GM19372 (cell line): ENCODE measurements at regions not wholly inside any gene's neighbourhood (a gene's known extent, or its start where the extent isn't known, plus 50 kb on each side); places are given as distances from the start of the nearest gene placed in this dataset.

Source experiments
- ATAC-seq: cut with Tn5 transposase; IDR thresholded peaks from one replicate; pipeline ENCODE4 v1.9.1; 2021; ENCODE audit warnings: mild to moderate bottlenecking, low read depth, moderate library complexity; ENCODE audit not compliant: unreplicated experiment

DNA sequence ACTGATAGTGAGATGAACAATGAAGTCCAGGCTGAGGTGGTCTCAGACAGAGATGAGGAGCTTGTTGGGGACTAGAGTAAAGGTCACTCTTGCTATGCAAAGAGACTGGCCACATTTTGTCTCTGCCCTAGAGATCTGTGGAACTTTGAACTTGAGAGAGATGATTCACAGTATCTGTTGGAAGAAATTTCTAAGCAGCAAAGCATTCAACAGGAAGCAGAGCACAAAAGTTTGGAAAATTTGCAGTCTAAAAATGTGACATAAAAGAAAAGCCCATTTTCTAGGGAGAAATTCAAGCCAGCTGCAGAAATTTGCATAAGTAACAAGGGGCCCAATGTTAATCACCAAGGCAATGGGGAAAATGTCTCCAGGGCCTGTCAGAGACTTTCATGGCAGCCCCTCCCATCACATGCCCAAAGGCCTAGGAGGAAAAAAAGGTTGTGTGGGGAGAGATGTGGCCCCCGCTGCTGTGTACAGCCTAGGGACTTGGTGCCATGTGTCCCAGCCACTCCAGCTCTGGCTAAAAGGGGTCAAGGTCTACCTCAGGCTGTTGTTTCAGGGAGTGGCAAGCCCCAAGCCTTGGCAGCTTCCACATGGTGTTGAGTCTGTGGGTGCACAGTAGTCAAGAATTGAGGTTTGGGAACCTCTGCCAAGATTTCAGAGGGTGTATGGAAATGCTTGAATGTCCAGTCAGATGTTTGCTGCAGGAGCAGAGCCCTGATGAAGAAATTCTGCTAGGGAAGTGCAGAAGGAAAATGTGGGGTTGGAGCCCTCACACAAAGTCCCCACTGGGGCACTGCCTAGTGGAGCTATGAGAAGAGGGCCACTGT is 262.8 kb downstream of the DKK2 start:
- no peak for ATAC-seq

DNA sequence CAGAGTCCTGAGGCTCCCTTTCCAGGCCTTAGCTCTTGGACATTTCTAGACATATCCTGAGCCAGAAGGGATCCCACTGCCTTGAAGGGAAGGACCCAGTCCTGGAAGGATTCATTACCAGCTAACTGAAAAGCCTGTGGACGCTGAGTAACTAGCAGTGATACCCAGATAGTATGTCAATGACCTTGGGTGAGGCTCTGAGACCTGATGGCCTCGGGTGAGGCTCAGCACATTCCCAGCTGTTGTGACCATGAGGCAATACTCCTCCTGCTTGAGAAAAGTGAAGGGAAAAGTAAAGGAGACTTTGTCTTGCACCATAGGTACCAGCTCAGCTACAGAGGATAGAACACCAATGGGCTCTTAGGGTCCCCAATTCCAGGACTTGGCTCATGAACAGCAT is 268.1 kb downstream of the DKK2 start:
- ATAC-seq: no peak

DNA sequence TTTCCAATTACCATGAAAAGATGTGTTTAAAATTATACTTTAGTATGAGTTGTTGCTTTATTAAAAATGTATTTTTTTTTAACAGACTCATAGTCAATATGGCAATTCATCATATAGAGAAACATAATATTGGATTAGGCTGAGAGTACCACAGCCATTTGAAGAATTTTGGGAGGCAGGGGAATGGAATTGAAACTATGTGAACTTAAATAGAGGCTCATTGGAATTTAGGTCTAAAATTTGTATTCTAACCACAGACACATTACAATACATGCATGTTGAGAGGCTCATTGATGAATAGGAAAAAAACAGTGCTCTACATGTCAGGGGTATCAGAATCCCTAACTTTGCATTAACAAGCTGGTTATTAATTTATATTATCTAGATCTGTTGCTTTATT is 269.6 kb downstream of the DKK2 start:
- ATAC-seq: no peak

DNA sequence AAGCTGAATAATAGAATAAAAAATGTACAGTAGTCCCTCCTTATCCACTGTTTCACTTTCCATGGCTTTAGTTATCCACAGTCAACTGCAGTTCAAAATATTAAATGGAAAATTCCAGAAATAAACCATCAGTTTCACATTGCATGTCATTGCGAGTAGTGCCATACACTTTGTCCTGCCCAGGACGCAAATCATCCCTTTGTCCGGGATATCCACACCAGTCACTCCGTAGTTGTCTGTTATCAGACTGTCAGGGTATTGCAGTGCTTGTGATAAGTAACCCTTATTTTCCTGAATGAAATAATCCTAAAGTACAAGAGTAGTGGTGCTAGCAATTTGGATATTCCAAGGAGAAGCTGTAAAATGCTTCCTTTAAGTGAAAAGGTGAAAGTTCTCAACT is 271.3 kb downstream of the DKK2 start:
- ATAC-seq: no peak

DNA sequence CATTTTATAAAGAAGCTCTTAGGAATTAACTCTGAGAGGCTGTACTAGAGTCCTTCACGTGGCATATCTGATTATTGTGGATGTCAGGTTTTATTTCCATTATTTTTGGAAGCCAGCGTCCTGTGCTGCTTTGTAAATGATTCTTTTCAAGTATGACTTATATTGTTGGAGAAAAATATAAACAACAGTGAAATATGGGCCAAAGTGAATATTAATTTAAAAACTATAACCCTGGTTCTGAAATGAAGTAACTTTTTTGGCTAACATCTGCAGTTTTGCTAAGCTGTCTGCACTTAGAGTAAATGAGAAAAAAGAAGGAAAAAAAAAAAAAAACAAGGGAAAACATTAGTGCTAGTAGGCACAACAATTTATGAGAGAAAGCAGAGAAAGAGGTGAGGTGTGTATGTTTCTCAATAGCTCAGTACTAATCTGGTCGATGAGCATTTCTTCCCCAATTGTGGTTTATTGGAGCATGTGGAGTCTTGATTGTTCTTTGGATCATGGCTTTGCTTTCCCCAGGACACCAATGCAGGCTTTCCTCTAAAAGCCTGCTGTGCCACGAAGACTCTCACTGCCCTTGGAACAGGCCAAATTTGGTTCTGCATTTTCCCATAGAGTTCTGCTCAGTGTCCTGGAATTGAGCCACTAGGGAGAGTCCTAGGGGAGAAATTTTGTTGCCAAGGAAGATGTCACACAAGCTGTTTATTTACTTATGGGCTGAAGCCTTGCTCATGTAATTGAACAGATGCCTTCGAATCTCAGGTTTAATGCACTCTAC is 273.3 kb downstream of the DKK2 start:
- ATAC-seq: no peak

DNA sequence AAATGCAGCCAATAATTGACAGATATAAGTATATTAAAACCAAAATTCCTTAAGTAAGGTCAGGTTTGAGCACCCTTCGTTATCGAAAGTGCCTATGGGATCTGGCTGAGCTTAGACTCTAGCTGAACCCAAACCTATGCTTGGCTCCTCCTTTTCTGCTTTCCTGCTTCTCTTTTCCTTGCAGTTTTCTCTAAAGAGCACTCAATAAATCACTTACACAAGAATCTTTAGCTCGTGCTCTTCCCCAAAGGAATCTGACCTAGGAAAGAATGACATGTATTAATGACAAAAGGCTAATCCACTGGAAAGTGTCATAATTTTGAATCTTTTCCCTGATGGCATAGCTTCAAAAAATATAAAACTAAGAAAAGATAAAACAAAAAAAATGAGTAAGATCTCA is 282.7 kb downstream of the DKK2 start:
- no peak for ATAC-seq

DNA sequence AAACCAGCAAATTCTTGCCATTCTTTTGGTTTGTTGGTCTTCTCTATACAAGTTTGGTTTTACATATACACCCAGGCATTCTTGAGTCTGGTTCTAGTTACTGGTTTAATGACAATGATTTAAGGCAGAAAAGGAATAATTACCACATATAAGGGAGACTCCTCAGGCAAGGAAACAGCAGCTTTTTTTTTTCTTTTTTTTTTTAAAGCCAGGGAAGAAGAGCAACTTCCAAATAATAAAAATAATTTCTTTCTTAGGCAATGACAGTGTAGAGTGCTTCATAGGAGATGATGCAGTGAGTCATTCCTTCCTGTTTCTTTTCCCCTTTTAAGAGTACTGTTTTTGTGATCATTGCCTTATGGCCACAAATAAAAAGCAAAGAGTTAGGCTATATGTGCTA is 289.7 kb downstream of the DKK2 start:
- no peak for ATAC-seq

DNA sequence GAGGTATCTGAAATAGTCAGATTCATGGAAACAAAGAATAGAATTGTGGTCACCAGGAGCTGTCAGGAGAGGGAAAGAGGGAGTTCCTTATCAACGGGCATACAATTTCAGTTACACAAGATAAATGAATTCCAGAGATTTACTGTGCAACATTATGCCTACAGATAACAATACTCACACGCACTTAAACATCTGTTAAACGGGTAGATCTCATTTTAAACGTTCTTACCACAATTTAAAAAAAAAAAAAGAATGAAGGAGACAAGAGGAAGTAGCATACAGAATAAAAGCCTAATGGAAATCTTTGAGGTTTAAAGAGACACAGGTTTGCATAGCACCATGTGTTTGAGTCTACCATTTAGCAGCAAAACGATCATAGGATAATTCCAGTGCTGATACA is 298.0 kb downstream of the DKK2 start:
- ATAC-seq: no peak

DNA sequence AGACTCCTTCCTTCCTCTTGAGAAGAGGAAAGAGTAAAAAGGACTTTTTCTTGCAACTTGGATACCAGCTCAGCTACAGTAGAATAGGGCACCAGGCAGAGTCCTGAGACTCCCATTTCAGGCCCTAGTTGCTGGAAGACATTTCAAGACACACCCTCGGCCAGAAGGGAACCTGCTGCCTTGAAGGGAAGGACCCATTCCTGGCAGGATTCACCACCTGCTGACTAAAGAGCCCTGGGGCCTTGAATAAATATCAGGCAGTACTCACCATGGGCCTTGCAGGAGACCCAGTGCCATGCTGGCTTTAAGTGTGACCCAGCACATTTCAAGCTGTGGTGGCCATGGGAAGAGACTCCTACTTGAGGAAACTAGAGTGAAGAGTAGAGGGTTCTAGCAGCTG is 317.6 kb downstream of the DKK2 start:
- ATAC-seq: no peak

DNA sequence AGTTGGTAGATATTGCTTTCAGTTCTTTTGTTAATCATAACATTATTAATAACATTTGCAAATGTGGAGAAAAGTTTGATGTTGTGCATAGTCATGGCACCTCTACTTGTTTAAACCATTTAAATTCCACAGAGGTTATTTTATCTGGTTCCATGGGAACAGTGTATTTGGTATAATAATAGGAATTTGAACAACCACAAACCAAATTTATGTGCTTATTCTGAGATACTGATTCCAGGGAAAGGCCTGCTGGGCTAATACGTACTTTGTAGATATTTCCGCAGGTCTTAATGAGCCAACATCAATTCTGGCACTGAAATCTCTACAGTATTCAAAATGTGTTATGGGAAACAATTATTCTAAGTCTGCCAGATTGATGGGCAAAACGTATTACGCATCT is 319.0 kb downstream of the DKK2 start:
- no peak for ATAC-seq

DNA sequence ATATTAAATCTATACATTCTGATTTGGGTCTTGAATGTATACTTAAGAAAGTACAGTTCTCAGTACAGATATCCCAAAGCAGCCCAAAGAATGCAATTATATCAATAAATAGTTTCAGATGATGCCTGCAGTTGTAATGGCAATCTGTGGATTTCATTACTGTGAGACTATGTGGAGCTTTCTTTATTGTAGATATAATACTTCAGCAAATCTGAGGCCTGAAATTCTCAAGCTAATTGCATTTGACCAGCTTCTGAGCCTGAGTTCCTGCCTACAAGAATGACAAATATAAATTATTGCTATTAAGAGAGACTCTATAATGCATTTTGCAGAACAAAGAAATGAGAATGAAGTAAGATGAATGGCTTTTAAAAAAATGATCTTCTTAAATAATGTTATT is 320.3 kb downstream of the DKK2 start:
- no peak for ATAC-seq

DNA sequence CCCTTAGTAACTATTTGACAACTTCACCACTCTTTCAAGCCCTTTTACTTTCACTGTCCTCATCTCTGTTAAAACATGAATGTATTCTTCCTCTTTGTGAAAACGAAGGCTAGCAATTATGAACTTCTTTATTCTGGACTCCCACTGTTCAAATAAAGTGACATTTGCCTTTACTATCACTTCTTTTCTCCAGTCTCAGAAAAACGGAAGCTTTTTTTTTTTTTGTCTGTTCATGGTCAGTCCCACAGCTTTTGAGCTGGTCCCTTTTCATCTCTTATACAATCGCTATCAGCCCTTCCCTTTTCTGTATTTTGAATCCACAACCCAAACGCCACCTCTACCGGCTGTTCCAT is 327.7 kb downstream of the DKK2 start:
- ATAC-seq: no peak

DNA sequence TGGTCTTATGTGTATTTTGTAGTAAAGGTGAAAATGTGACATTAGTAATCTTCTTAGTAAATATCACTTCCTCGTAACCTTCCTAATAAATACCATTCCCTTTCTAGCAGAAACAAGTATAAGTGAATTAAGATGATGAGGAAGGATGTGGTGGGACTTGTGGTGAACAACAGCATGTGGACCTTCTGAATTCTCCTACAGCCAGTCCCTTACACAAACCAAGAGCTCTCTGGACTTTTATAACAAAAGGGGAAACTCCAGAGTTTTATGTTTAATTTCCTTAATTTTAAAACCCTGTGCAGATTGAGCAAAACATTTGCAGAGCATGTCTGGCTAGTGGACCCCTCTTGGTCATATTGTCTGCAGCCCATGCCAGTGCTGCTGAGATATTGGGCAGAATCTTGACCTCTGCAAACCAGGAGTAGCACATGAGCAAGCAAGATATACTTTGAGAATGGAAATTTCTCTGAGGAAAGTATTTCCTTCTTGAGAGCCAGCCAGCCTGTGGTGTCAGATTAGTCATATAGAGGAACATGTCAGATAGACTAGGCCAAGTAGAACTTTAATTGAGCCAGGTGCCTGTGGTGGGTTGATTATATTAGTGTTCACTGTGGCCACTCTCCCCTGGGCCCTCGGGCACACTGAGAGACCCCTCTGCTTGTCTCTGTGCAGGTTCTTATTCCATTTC is 328.2 kb downstream of the DKK2 start:
- ATAC-seq: no peak

DNA sequence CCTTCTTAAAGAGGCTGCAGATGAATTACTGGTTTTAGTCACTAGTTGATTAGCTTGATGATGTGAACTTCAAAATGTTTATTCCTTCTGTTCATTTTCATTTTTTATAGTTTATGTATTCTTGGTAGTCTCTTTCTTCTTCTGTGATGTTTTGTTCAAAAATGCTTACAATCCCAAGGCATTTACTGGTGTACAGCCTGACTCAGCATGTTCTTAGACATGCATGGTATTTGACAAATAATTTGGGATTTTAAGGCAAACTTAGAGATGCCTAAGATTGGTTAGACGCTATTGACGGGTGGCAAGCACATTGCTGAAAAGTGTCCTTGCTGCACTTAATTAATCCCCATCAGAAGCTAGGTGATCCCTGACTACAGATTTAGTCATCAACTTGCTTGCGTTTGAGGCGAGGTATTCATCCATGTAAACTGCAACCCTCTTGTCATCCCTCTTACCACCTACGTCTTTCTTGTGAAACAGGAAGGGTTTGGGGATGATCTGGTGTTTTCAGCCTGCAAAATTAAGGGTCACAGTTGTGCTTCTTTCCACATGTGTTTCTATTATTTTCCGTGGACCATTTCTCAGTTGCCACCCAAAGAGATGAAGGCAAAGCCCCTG is 331.8 kb downstream of the DKK2 start:
- no peak for ATAC-seq

DNA sequence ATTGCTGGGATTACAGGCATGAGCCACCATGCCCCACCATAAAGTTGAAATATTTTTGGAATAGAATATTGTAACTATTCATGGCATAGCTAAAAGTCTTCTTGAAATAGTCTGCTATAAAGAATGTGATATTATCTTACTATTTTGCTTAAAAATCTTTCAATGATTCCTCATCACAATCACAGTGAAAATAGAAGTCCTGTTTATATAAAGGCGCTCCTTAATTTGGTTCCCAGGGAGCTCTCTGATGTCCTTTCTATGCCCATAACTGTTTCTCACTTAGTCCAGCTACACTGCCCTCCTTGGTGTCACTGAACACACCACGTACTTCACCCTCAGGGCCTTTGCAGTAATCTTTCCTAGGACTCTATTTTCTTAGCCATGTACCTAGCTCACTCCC is 331.7 kb upstream of the GIMD1 start:
- no peak for ATAC-seq

DNA sequence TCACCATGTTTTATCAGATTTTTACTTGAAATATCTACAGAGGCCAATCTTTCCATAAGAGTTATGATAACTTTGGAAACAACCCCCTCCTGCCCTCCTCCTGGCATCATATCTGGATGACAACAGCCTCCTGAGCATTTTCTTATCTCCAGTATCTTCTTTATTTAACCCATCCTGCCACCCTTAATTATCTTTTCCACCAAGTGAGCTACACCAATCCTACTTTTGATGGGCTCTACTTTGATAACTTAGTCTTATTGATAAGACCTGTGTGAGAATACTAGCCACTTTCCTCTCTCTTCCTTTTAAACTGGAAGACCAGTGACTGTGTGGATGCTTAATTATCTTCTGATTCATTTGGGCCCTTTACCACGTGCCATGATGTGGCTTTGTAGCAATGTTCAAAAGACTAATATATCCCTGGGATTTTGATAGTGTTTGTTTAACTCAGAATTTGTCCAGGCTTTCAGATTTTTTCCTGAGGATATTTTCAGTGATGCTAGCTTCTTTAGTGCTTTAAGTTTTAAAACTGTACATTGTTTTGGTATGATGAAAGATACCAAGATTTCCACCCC is 330.1 kb upstream of the GIMD1 start:
- no peak for ATAC-seq

DNA sequence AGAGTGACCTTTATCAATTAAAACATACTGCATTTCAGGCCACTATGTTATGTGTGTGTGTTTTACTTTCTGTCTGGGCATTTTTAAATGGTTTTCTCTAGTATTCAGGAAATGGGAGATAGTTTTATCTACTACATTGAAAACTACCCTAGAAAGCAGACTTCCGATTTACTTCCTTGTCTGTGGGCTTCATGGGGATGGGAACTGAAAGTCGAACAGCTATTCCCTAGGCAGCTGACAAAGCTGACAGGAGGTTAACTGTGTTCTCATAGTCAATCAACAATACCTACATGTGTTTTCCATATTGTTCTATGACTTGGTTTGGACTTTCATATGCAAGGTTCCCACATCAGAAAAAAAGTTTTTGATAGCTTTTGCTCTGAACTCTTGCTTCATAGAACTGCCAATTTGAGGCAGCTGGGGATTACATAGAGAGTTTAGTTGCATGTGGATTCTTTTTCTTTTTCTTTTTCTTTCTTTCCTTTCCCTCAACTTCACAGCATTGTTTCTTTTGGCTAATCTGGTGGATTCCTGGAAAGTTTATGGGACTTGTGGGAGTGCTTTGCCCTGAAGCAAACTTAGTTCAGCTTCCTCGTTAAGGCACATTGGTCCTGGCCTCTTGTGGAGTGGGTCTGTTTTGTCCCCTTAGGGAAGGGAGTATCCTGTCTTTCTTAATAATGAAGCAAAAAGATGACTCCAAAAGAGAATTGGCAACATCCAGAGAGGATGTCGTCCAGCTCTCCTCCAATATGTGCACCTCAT is 327.1 kb upstream of the GIMD1 start:
- no peak for ATAC-seq

DNA sequence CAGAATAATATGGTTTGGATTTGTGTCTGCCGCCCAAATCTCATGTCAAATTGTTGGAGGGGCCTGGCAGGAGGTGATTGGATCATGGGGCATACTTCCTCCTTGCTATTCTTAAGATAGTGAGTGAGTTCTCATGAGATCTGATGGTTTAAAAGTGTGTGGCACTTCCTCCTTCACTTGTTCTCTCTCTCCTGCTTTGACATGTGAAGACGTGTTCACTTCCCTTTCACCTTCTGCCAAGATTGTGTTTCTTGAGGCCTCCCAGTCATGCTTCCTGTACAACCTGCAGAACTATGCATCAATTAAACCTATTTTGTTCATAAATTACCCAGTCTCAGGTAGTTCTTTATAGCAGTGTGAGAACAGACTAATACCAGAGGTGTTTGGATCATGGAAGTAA is 325.7 kb upstream of the GIMD1 start:
- ATAC-seq: no peak

DNA sequence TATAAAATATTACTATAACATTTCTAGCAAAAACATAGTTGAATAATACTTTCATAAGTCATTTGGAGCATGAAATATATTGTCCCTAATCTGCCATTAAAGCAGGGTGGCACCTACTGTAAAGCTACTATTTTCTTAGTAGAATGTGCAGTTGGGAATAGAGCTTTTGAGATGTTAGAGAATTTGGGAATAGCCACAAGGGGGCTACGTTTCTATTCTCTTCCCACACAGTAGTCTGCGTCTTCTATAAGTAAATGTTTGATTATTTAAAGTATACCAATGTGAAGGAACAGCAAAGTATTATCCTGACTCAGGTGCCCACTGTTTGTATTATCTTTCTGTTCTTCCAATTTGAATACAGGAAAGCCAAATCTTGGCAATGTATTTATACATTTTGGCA is 323.2 kb upstream of the GIMD1 start:
- ATAC-seq: no peak

DNA sequence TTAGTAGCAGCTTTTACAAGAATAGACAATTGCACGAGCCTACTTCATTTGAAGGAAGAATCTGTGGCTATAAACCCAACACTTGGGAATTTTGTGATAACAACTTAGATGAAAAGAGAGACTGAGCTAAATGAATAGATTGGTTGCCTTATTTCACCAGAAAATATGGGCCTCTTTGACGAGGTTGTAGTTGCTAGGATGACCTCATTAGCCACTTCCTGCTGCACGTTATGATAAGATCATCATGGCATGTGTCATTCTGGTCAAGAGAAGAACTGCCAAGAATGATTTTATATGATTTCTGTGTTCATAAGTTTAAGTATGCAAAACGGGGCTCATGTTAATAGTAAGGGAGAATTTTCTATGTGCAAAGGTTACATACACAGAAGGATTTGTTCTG is 321.9 kb upstream of the GIMD1 start:
- ATAC-seq: no peak
